OCI-LY1 (cell line): ENCODE measurements at regions not wholly inside any gene's neighbourhood (a gene's known extent, or its start where the extent isn't known, plus 50 kb on each side); places are given as distances from the start of the nearest gene placed in this dataset.

Experiments used
- H2AFZ ChIP-seq: fragments of 200-600 bp; sonication (generic), shearing (Covaris generic); 2 replicates; pipeline ENCODE4 v1.6.0; 2014; ENCODE audit warnings: antibody characterized with exemption, mild to moderate bottlenecking, low read length
- H3F3A ChIP-seq: fragments of 200-600 bp; sonication (generic), shearing (Covaris generic); 2 replicates; pipeline ENCODE4 v1.6.0; 2014; ENCODE audit warnings: mild to moderate bottlenecking, antibody characterized with exemption, low read length, moderate library complexity; ENCODE audit not compliant: insufficient read depth
- H3K27ac ChIP-seq: fragments of 200-600 bp; sonication (generic); 2 replicates; pipeline ENCODE4 v1.5.1; 2014; ENCODE audit warnings: low read length, mixed run types, mild to moderate bottlenecking, low read depth; ENCODE audit not compliant: poor library complexity, severe bottlenecking
- H3K27me3 ChIP-seq: fragments of 200-600 bp; sonication (generic); 2 replicates; pipeline ENCODE4 v1.6.0; 2014; ENCODE audit warnings: antibody characterized with exemption, mild to moderate bottlenecking, low read length, moderate library complexity; ENCODE audit not compliant: insufficient read depth
- H3K36me3 ChIP-seq: fragments of 200-600 bp; sonication (generic); 2 replicates; pipeline ENCODE4 v1.6.1; 2014; ENCODE audit warnings: mild to moderate bottlenecking, antibody characterized with exemption, low read length, moderate library complexity, mixed read lengths; ENCODE audit not compliant: insufficient read depth
- H3K4me1 ChIP-seq: fragments of 200-600 bp; sonication (generic); 2 replicates; pipeline ENCODE4 v1.5.1; 2014; ENCODE audit warnings: mild to moderate bottlenecking, low read length, moderate library complexity; ENCODE audit not compliant: insufficient read depth, severe bottlenecking
- H3K4me2 ChIP-seq: fragments of 200-600 bp; sonication (generic), shearing (Covaris generic); 2 replicates; pipeline ENCODE4 v1.6.1; 2014; ENCODE audit warnings: low read length
- H3K4me3 ChIP-seq: fragments of 200-600 bp; sonication (generic); 2 replicates; pipeline ENCODE4 v1.5.1; 2014; ENCODE audit warnings: low read length, low read depth, mild to moderate bottlenecking, mixed read lengths; ENCODE audit not compliant: poor library complexity, severe bottlenecking
- H3K79me2 ChIP-seq: fragments of 200-600 bp; shearing (Covaris generic); 2 replicates; pipeline ENCODE4 v1.6.1; 2016; ENCODE audit warnings: mixed run types, low read length, mixed read lengths; ENCODE audit not compliant: insufficient read depth
- H3K9ac ChIP-seq: fragments of 200-600 bp; sonication (generic), shearing (Covaris generic); 2 replicates; pipeline ENCODE4 v1.6.1; 2014; ENCODE audit warnings: mild to moderate bottlenecking, low read length, mixed read lengths
- H3K9me2 ChIP-seq: fragments of 200-600 bp; sonication (generic), shearing (Covaris generic); 2 replicates; pipeline ENCODE4 v1.6.1; 2014; ENCODE audit warnings: low read depth, mild to moderate bottlenecking, low read length, mixed read lengths
- H3K9me3 ChIP-seq: fragments of 200-600 bp; shearing (Covaris generic); 2 replicates; pipeline ENCODE4 v1.6.1; 2014; ENCODE audit warnings: low read length, mixed read lengths
- H4K20me1 ChIP-seq: fragments of 200-600 bp; sonication (generic), shearing (Covaris generic); 2 replicates; pipeline ENCODE4 v1.6.0; 2016; ENCODE audit warnings: mild to moderate bottlenecking, low read length; ENCODE audit not compliant: insufficient read depth
- EZH2 ChIP-seq: fragments of 200-600 bp; sonication (generic), shearing (Covaris generic); IDR thresholded peaks from 2 replicates; pipeline ENCODE4 v1.8.0; 2017; ENCODE audit warnings: borderline replicate concordance, mixed run types, mild to moderate bottlenecking, antibody characterized with exemption, low read length, moderate library complexity, mixed read lengths
- TF ChIP-seq, protein P1 (sequence below): fragments of 200-600 bp; sonication (generic), shearing (Covaris generic); IDR thresholded peaks from 2 replicates; pipeline ENCODE4 v1.5.1; 2017; ENCODE audit warnings: mild to moderate bottlenecking, antibody characterized with exemption, low read length, moderate library complexity, mixed read lengths

DNA sequence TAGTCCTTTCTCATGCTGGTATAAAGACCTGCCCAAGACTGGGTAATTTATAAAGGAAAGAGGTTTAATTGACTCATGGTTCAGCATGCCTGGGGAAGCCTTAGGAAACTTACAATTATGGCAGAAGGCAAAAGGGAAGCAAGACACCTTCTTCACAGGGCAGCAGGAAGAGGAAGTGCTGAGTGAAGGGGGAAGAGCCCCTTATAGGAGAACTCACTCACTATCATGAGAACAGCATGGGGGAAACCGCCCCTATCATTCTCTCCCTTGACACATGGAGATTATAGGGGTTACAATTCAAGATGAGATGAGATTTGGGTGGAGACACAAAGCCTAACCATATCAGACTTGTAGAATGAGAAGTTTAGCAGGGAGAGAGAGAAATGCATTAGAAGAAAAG is 373.3 kb upstream of the DIAPH2 start:
- TF ChIP-seq, protein P1, sequence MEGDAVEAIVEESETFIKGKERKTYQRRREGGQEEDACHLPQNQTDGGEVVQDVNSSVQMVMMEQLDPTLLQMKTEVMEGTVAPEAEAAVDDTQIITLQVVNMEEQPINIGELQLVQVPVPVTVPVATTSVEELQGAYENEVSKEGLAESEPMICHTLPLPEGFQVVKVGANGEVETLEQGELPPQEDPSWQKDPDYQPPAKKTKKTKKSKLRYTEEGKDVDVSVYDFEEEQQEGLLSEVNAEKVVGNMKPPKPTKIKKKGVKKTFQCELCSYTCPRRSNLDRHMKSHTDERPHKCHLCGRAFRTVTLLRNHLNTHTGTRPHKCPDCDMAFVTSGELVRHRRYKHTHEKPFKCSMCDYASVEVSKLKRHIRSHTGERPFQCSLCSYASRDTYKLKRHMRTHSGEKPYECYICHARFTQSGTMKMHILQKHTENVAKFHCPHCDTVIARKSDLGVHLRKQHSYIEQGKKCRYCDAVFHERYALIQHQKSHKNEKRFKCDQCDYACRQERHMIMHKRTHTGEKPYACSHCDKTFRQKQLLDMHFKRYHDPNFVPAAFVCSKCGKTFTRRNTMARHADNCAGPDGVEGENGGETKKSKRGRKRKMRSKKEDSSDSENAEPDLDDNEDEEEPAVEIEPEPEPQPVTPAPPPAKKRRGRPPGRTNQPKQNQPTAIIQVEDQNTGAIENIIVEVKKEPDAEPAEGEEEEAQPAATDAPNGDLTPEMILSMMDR = no peak
- TF ChIP-seq EZH2 = no peak
- Histone ChIP-seq H3K9ac (no peak overlapping the region), H3K4me2 (no peak overlapping the region), H4K20me1 (no peaks in the 10 kb centered on the region), H3K4me1 (no peaks in the 10 kb centered on the region), H3K4me3 (no peak overlapping the region), H3K36me3 (no peaks in the 10 kb centered on the region), H3K9me3 (no peaks in the 10 kb centered on the region), H3K9me2 (no peaks in the 10 kb centered on the region), H3K27ac (no peak overlapping the region), H3K27me3 (no peaks in the 10 kb centered on the region), H3F3A (no peaks in the 10 kb centered on the region), H3K79me2 (no peaks in the 10 kb centered on the region), H2AFZ (no peak overlapping the region)

DNA sequence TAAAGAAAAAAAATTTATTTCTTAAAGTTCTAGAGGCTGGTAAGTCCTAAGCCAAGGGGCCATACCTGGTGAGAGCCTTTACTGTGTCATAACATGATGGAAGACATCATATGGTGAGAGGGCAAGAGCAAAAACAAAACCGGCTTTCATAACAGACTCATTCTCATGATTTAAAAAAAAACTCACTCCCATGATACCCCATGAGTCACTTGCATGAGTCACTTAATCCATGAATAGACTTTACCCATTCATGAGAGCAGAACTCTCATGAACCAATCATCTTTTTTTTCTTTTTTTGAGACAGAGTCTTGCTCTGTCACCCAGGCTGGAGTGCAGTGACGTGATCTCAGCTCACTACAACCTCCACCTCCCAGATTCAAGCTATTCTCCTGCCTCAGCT is 369.7 kb upstream of the DIAPH2 start:
- Histone ChIP-seq H2AFZ (no peak overlapping the region), H3K79me2 (no peaks in the 10 kb centered on the region), H3K27me3 (no peaks in the 10 kb centered on the region)

DNA sequence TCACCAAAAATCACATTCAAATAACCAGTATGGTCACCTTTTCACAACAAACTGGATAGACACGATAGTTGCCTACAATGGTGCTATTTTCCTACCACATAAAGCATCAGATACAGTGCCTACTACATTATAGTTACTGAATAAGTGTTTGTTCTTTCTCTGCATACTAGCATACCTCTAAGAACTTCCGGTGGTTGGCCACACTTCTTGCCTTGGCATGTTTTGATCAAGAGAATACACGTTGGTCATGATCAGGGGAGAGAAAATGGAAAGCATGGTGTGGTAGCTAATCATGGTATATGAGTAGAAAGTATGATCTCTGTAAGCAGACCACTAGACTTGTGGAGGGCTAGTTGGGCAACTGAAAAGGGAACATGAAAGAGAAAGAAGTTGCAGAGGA is 322.8 kb upstream of the DIAPH2 start:
- Histone ChIP-seq H3K4me3 (no peak overlapping the region), H3K36me3 (no peaks in the 10 kb centered on the region), H4K20me1 (no peaks in the 10 kb centered on the region), H3K79me2 (no peaks in the 10 kb centered on the region), H3K4me2 (no peak overlapping the region), H3K27ac (no peak overlapping the region), H3K9me2 (no peaks in the 10 kb centered on the region), H3K9me3 (no peaks in the 10 kb centered on the region), H3F3A (no peaks in the 10 kb centered on the region), H3K9ac (no peak overlapping the region), H3K4me1 (no peaks in the 10 kb centered on the region), H2AFZ (no peak overlapping the region), H3K27me3 (no peaks in the 10 kb centered on the region)
- TF ChIP-seq, protein P1 = no peak
- no peak for TF ChIP-seq EZH2

More for the DNA sequence above, 369.7 kb upstream of the DIAPH2 start:
- no peak overlapping the region for H3K9ac ChIP-seq
- H3F3A ChIP-seq = no peaks in the 10 kb centered on the region
- no peak overlapping the region for H3K4me3 ChIP-seq
- no peaks in the 10 kb centered on the region for H3K4me1 ChIP-seq
- TF ChIP-seq, protein P1 = no peak
- no peak for TF ChIP-seq EZH2
- H3K4me2 ChIP-seq = no peak overlapping the region
- no peaks in the 10 kb centered on the region for H3K36me3 ChIP-seq
- no peak overlapping the region for H3K27ac ChIP-seq
- H4K20me1 ChIP-seq = no peaks in the 10 kb centered on the region
- H3K9me2 ChIP-seq = no peaks in the 10 kb centered on the region
- H3K9me3 ChIP-seq = no peaks in the 10 kb centered on the region
